GOT3 (cell line): ENCODE measurements at regions not wholly inside any gene's neighbourhood (a gene's known extent, or its start where the extent isn't known, plus 50 kb on each side); places are given as distances from the start of the nearest gene placed in this dataset.

Source experiments
- DNase-seq: peaks from one replicate; lab custom pipeline; 2025; ENCODE audit warnings: mixed read lengths; lab: John Stamatoyannopoulos, UW

GRCh38 chrX:149992918-149993317 is 54.6 kb upstream of the EOLA2 start:
- no peak for DNase-seq

- no peak for DNase-seq
Measured at GRCh38 chrX:149993989-149994388, 55.7 kb upstream of the EOLA2 start.

- no peak for DNase-seq
Measured at GRCh38 chrX:149996515-149996914, 58.2 kb upstream of the EOLA2 start.

GRCh38 chrX:150005027-150005426 is 66.7 kb upstream of the EOLA2 start:
- no peak for DNase-seq

GRCh38 chrX:150007356-150007755 is 69.1 kb upstream of the EOLA2 start:
- no peak for DNase-seq

- no peak for DNase-seq
Measured at GRCh38 chrX:150012647-150013381, 74.5 kb upstream of the EOLA2 start.

GRCh38 chrX:150014525-150014924 is 76.2 kb upstream of the EOLA2 start:
- DNase-seq = no peak

- DNase-seq = no peak
Measured at GRCh38 chrX:150017868-150018267, 79.6 kb upstream of the EOLA2 start.

- no peak for DNase-seq
Measured at GRCh38 chrX:150018931-150019361, 80.7 kb upstream of the EOLA2 start.

- DNase-seq = no peak
Measured at GRCh38 chrX:150028692-150029091, 90.4 kb upstream of the EOLA2 start.

- no peak for DNase-seq
Measured at GRCh38 chrX:150032742-150033141, 94.5 kb upstream of the EOLA2 start.

GRCh38 chrX:150034788-150035187 is 96.5 kb upstream of the EOLA2 start:
- DNase-seq = no peak

GRCh38 chrX:150035531-150035930 is 97.2 kb upstream of the EOLA2 start:
- DNase-seq = no peak

GRCh38 chrX:150036181-150036580 is 97.9 kb upstream of the EOLA2 start:
- peak; percentile 4 for DNase-seq

GRCh38 chrX:150036641-150037040 is 98.3 kb upstream of the EOLA2 start:
- no peak for DNase-seq

- DNase-seq = no peak
Measured at GRCh38 chrX:150037041-150037440, 98.8 kb upstream of the EOLA2 start.

- no peak for DNase-seq
Measured at GRCh38 chrX:150038315-150038714, 100.0 kb upstream of the EOLA2 start.

GRCh38 chrX:150038986-150039599 is 100.8 kb upstream of the EOLA2 start:
- no peak for DNase-seq

GRCh38 chrX:150041208-150041607 is 102.9 kb upstream of the EOLA2 start:
- no peak for DNase-seq

- DNase-seq = no peak
Measured at GRCh38 chrX:150044556-150044955, 106.3 kb upstream of the EOLA2 start.

GRCh38 chrX:150047818-150048217 is 109.5 kb upstream of the EOLA2 start:
- no peak for DNase-seq

GRCh38 chrX:150049647-150050046 is 111.4 kb upstream of the EOLA2 start:
- no peak for DNase-seq

GRCh38 chrX:150050387-150050786 is 112.1 kb upstream of the EOLA2 start:
- no peak for DNase-seq

- DNase-seq = no peak
Measured at GRCh38 chrX:150051096-150051495, 112.8 kb upstream of the EOLA2 start.
